ENCODE measurements at regions not wholly inside any gene's neighbourhood (a gene's known extent, or its start where the extent isn't known, plus 50 kb on each side); places are given as distances from the start of the nearest gene placed in this dataset.

GRCh38 chr1:172870901-172871606 lies 179.7 kb downstream of the TNFSF18 start:
- TF ChIP-seq SMC3 (conservative IDR thresholded peaks at IDR 0.05; ENCODE audit: poor library complexity), result no peak
- no peaks in the 10 kb centered on the region for H3K9me2 ChIP-seq (ENCODE audit: insufficient read depth, low read length)
- no peaks in the 10 kb centered on the region for H3K9me3 ChIP-seq (ENCODE audit: low read length)
- H3F3A ChIP-seq (ENCODE audit: insufficient read depth, low read length, poor library complexity, severe bottlenecking), result no peaks in the 10 kb centered on the region
- H3K4me2 ChIP-seq (ENCODE audit: low read length), result no peak overlapping the region
- no peak overlapping the region for H3K27ac ChIP-seq (ENCODE audit: low read length)
- H3K27me3 ChIP-seq (ENCODE audit: insufficient read depth, low read depth, low read length), result no peaks in the 10 kb centered on the region
- H2AFZ ChIP-seq (ENCODE audit: low read depth, low read length), result no peak overlapping the region
- H4K20me1 ChIP-seq (ENCODE audit: insufficient read depth), result no peaks in the 10 kb centered on the region
- no peaks in the 10 kb centered on the region for H3K36me3 ChIP-seq (ENCODE audit: insufficient read depth, low read length)
- H3K4me3 ChIP-seq (ENCODE audit: low read length), result no peak overlapping the region
- H3K79me2 ChIP-seq (replicated peaks; ENCODE audit: insufficient read depth, low read length), result no peaks in the 10 kb centered on the region
- H3K9ac ChIP-seq (ENCODE audit: low read length), result no peak overlapping the region

GRCh38 chr1:172874950-172875349 lies 175.8 kb downstream of the TNFSF18 start:
- H3K9me3 ChIP-seq (ENCODE audit: low read length), result no peaks in the 10 kb centered on the region
- no peaks in the 10 kb centered on the region for H4K20me1 ChIP-seq (ENCODE audit: insufficient read depth)
- no peak overlapping the region for H3K4me3 ChIP-seq (ENCODE audit: low read length)
- no peaks in the 10 kb centered on the region for H3K36me3 ChIP-seq (ENCODE audit: insufficient read depth, low read length)
- no peak overlapping the region for H3K27ac ChIP-seq (ENCODE audit: low read length)
- no peak overlapping the region for H2AFZ ChIP-seq (ENCODE audit: low read depth, low read length)
- TF ChIP-seq RAD21 (conservative IDR thresholded peaks at IDR 0.05), result no peak
- no peak for TF ChIP-seq MXI1 (conservative IDR thresholded peaks at IDR 0.05; ENCODE audit: poor library complexity, severe bottlenecking)
- TF ChIP-seq, protein P1, sequence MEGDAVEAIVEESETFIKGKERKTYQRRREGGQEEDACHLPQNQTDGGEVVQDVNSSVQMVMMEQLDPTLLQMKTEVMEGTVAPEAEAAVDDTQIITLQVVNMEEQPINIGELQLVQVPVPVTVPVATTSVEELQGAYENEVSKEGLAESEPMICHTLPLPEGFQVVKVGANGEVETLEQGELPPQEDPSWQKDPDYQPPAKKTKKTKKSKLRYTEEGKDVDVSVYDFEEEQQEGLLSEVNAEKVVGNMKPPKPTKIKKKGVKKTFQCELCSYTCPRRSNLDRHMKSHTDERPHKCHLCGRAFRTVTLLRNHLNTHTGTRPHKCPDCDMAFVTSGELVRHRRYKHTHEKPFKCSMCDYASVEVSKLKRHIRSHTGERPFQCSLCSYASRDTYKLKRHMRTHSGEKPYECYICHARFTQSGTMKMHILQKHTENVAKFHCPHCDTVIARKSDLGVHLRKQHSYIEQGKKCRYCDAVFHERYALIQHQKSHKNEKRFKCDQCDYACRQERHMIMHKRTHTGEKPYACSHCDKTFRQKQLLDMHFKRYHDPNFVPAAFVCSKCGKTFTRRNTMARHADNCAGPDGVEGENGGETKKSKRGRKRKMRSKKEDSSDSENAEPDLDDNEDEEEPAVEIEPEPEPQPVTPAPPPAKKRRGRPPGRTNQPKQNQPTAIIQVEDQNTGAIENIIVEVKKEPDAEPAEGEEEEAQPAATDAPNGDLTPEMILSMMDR (IDR thresholded peaks at IDR 0.05; ENCODE audit: poor library complexity, severe bottlenecking), result no peak
- no peak for TF ChIP-seq TAF1 (IDR thresholded peaks at IDR 0.05; ENCODE audit: low read depth)
- no peak for TF ChIP-seq EP300 (conservative IDR thresholded peaks at IDR 0.05; ENCODE audit: poor library complexity, severe bottlenecking)
- TF ChIP-seq POLR2AphosphoS5 (IDR thresholded peaks at IDR 0.05), result no peak
- H3F3A ChIP-seq (ENCODE audit: insufficient read depth, low read length, poor library complexity, severe bottlenecking), result no peaks in the 10 kb centered on the region
- H3K9me2 ChIP-seq (ENCODE audit: insufficient read depth, low read length), result no peaks in the 10 kb centered on the region
- H3K9ac ChIP-seq (ENCODE audit: low read length), result no peak overlapping the region
- no peak overlapping the region for H3K4me2 ChIP-seq (ENCODE audit: low read length)
- no peaks in the 10 kb centered on the region for H3K27me3 ChIP-seq (ENCODE audit: insufficient read depth, low read depth, low read length)
- H3K79me2 ChIP-seq (replicated peaks; ENCODE audit: insufficient read depth, low read length), result no peaks in the 10 kb centered on the region

DNA sequence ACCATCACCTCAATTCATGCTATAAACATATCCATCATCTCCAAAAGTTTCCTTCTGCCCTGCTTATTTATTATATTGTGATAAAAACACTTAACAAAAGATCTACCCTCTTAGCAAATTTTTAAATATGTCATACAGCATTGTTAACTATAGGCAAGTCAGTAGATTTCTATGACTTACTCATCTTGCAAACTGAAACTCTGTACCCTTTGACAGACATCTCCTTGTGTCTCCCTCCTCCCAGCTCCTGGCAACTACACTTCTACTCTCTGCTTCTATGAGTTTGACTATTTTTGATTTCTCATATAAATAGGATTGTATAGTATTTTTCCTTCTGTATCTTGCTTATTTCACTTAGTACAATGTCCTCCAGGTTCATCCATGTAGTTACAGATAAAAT lies 174.8 kb downstream of the TNFSF18 start:
- no peak overlapping the region for H3K4me2 ChIP-seq (ENCODE audit: low read length)
- H3K9ac ChIP-seq (ENCODE audit: low read length), result no peak overlapping the region
- no peaks in the 10 kb centered on the region for H3K27me3 ChIP-seq (ENCODE audit: insufficient read depth, low read depth, low read length)
- no peaks in the 10 kb centered on the region for H3F3A ChIP-seq (ENCODE audit: insufficient read depth, low read length, poor library complexity, severe bottlenecking)
- H4K20me1 ChIP-seq (ENCODE audit: insufficient read depth), result no peaks in the 10 kb centered on the region
- H3K79me2 ChIP-seq (replicated peaks; ENCODE audit: insufficient read depth, low read length), result no peaks in the 10 kb centered on the region
- no peaks in the 10 kb centered on the region for H3K9me3 ChIP-seq (ENCODE audit: low read length)
- H3K36me3 ChIP-seq (ENCODE audit: insufficient read depth, low read length), result no peaks in the 10 kb centered on the region
- no peak overlapping the region for H3K27ac ChIP-seq (ENCODE audit: low read length)
- H3K4me3 ChIP-seq (ENCODE audit: low read length), result no peak overlapping the region
- no peak for TF ChIP-seq RAD21 (conservative IDR thresholded peaks at IDR 0.05)
- TF ChIP-seq REST (IDR thresholded peaks at IDR 0.05; ENCODE audit: borderline replicate concordance), result no peak
- TF ChIP-seq EZH2 (IDR thresholded peaks at IDR 0.05; ENCODE audit: borderline replicate concordance, insufficient read depth, low read length, poor library complexity, severe bottlenecking), result no peak
- no peak for TF ChIP-seq EP300 (conservative IDR thresholded peaks at IDR 0.05; ENCODE audit: poor library complexity, severe bottlenecking)
- no peak for TF ChIP-seq POLR2AphosphoS5 (IDR thresholded peaks at IDR 0.05)
- TF ChIP-seq SMC3 (conservative IDR thresholded peaks at IDR 0.05; ENCODE audit: poor library complexity), result no peak
- TF ChIP-seq, protein P1 (IDR thresholded peaks at IDR 0.05; ENCODE audit: poor library complexity, severe bottlenecking), result no peak
- no peak for TF ChIP-seq MXI1 (conservative IDR thresholded peaks at IDR 0.05; ENCODE audit: poor library complexity, severe bottlenecking)
- TF ChIP-seq TAF1 (IDR thresholded peaks at IDR 0.05; ENCODE audit: low read depth), result no peak
- H2AFZ ChIP-seq (ENCODE audit: low read depth, low read length), result no peak overlapping the region
- no peaks in the 10 kb centered on the region for H3K9me2 ChIP-seq (ENCODE audit: insufficient read depth, low read length)

Data from neural cell (in vitro differentiated cells).